Astrocyte of the cerebellum (primary cell): ENCODE measurements at regions not wholly inside any gene's neighbourhood (a gene's known extent, or its start where the extent isn't known, plus 50 kb on each side); places are given as distances from the start of the nearest gene placed in this dataset.
A peak's percentile ranks its signal among the peaks of the same experiment; 100 is the strongest.

Experiments
- DNase-seq: peaks from one replicate; pipeline ENCODE4 v3.0.0-alpha.2; 2011; ENCODE audit warnings: low read depth
- H3K4me3 ChIP-seq: 2 replicates; pipeline ENCODE4 v1.5.1; 2011; ENCODE audit warnings: mild to moderate bottlenecking, low read depth, low read length, moderate library complexity
- CTCF ChIP-seq: IDR thresholded peaks from 2 replicates; pipeline ENCODE4 v1.5.1; 2012; ENCODE audit warnings: low read length, low read depth, moderate library complexity, mild to moderate bottlenecking; ENCODE audit errors: missing control alignments
- in situ Hi-C: cut with HindIII; loops from 2 replicates; pipeline ENCODE4 v1.10.0; 2017; ENCODE audit warnings: low sequenced_read_pairs

- DNase-seq = no peak
- in situ Hi-C loops = loop anchor here (25.0 kb wide), 1 partner anchor 355 kb away; no protein-coding TSS in a partner anchor
- H3K4me3 ChIP-seq = no peak overlapping the region
- TF ChIP-seq CTCF = no peak
Measured at GRCh38 chr17:77467521-77467920, 326.8 kb downstream of the SEC14L1 start.

GRCh38 chr17:77468897-77469296, 328.1 kb downstream of the SEC14L1 start:
- in situ Hi-C loops = loop anchor here (25.0 kb wide), 1 partner anchor 357 kb away; no protein-coding TSS in a partner anchor
- no peak for TF ChIP-seq CTCF
- no peak overlapping the region for H3K4me3 ChIP-seq
- DNase-seq = no peak

- in situ Hi-C loops = loop anchor here (25.0 kb wide), 1 partner anchor 358 kb away; no protein-coding TSS in a partner anchor
- TF ChIP-seq CTCF = no peak
- no peak overlapping the region for H3K4me3 ChIP-seq
- no peak for DNase-seq
Measured at GRCh38 chr17:77470330-77470786, 329.6 kb downstream of the SEC14L1 start.

- in situ Hi-C loops = loop anchor here (25.0 kb wide), 1 partner anchor 359 kb away; no protein-coding TSS in a partner anchor
- H3K4me3 ChIP-seq = no peak overlapping the region
- DNase-seq = no peak
- no peak for TF ChIP-seq CTCF
Measured at GRCh38 chr17:77470800-77471733, 330.3 kb downstream of the SEC14L1 start.

GRCh38 chr17:77471984-77472461, 331.3 kb downstream of the SEC14L1 start:
- no peak overlapping the region for H3K4me3 ChIP-seq
- no peak for TF ChIP-seq CTCF

GRCh38 chr17:77472468-77473310, 331.9 kb downstream of the SEC14L1 start:
- DNase-seq = peak; percentile 53
- no peak overlapping the region for H3K4me3 ChIP-seq
- in situ Hi-C loops = loop anchor here (25.0 kb wide), 1 partner anchor 360 kb away; no protein-coding TSS in a partner anchor
- TF ChIP-seq CTCF = no peak

More at GRCh38 chr17:77471984-77472461, 331.3 kb downstream of the SEC14L1 start:
- peak; percentile 90 for DNase-seq
- in situ Hi-C loops = loop anchor here (25.0 kb wide), 1 partner anchor 360 kb away; no protein-coding TSS in a partner anchor
